NCI-H226 (cell line): ENCODE measurements at regions not wholly inside any gene's neighbourhood (a gene's known extent, or its start where the extent isn't known, plus 50 kb on each side); places are given as distances from the start of the nearest gene placed in this dataset.

ENCODE experiments used
- DNase-seq: peaks from one replicate; pipeline ENCODE4 v3.0.0-alpha.2; 2015

GRCh38 chr9:107647611-107648010, 158.0 kb upstream of the KLF4 start:
- no peak for DNase-seq

- DNase-seq, result no peak
Observed at GRCh38 chr9:107647141-107647540, 157.6 kb upstream of the KLF4 start.

GRCh38 chr9:107645464-107645833, 155.9 kb upstream of the KLF4 start:
- no peak for DNase-seq

- DNase-seq, result no peak
Observed at GRCh38 chr9:107644733-107645463, 155.3 kb upstream of the KLF4 start.

- DNase-seq, result no peak
Observed at GRCh38 chr9:107639426-107639825, 149.9 kb upstream of the KLF4 start.

GRCh38 chr9:107638521-107639310, 149.1 kb upstream of the KLF4 start:
- DNase-seq, result no peak

GRCh38 chr9:107637421-107638420, 148.2 kb upstream of the KLF4 start:
- no peak for DNase-seq

- no peak for DNase-seq
Observed at GRCh38 chr9:107636571-107637381, 147.2 kb upstream of the KLF4 start.

GRCh38 chr9:107635803-107636174, 146.2 kb upstream of the KLF4 start:
- DNase-seq, result no peak

- no peak for DNase-seq
Observed at GRCh38 chr9:107635101-107635802, 145.7 kb upstream of the KLF4 start.

GRCh38 chr9:107633406-107633805, 143.8 kb upstream of the KLF4 start:
- no peak for DNase-seq

GRCh38 chr9:107632661-107633060, 143.1 kb upstream of the KLF4 start:
- no peak for DNase-seq

GRCh38 chr9:107632216-107632615, 142.6 kb upstream of the KLF4 start:
- no peak for DNase-seq

GRCh38 chr9:107631788-107632187, 142.2 kb upstream of the KLF4 start:
- no peak for DNase-seq

GRCh38 chr9:107630156-107630555, 140.6 kb upstream of the KLF4 start:
- DNase-seq, result no peak

- DNase-seq, result no peak
Observed at GRCh38 chr9:107628444-107628843, 138.9 kb upstream of the KLF4 start.

GRCh38 chr9:107627781-107628180, 138.2 kb upstream of the KLF4 start:
- DNase-seq, result no peak

GRCh38 chr9:107626118-107626517, 136.5 kb upstream of the KLF4 start:
- DNase-seq, result no peak

- no peak for DNase-seq
Observed at GRCh38 chr9:107625383-107625984, 135.9 kb upstream of the KLF4 start.

- DNase-seq, result peak; percentile 28
Observed at GRCh38 chr9:107624234-107624948, 134.8 kb upstream of the KLF4 start.

- no peak for DNase-seq
Observed at GRCh38 chr9:107621436-107621835, 131.9 kb upstream of the KLF4 start.
